ENCODE measurements at regions not wholly inside any gene's neighbourhood (a gene's known extent, or its start where the extent isn't known, plus 50 kb on each side); places are given as distances from the start of the nearest gene placed in this dataset.

DNA sequence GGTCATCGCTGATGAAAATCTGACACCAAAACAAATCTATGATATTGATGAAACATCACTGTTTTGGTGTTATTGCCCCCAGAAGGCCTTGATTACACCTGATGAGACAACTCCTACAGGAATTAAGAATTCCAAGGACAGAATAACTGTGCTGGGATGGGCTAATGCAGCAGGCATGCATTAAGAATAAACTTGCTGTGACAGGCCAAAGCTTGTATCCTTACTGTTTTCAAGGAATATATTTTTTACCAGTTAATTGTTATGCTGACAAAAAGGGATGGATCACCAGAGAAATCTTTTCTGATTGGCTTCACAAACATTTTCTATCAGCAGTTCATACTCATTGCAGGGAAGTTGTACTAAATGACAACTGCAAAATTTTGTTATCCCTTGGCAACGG lies 278.2 kb downstream of the IKZF2 start:
- no peak overlapping the region for H3K4me2 ChIP-seq (ENCODE audit: insufficient read depth, insufficient read length, low read length)
- Mint-ChIP-seq H3K27me3 (ENCODE audit: low read depth) (no peaks in the 10 kb centered on the region), H3K4me3 (no peak overlapping the region), H3K9me3 (peaks cover 15 to 25% of the 10 kb centered on the region in 2 experiments), H3K4me1 (no peaks in the 10 kb centered on the region), H3K27ac (no peak overlapping the region), H3K36me3 (ENCODE audit: insufficient read depth in 1 of 3, low read depth in 3 of 3) (peaks cover 0 to 12% (median 0%) of the 10 kb centered on the region in 3 experiments; a peak in 3 of 7 replicates)
- WGBS (ENCODE audit: extremely low coverage, insufficient read length, low lambda C conversion rate), result no CpG with 5 or more reads among the region's 2 CpGs
- no peak overlapping the region for H4K91ac ChIP-seq (ENCODE audit: insufficient read length, low read depth, low read length)
- H2BK5ac ChIP-seq (ENCODE audit: insufficient read length, low read length), result no peak overlapping the region
- no peak for DNase-seq
- H3K27ac ChIP-seq (ENCODE audit: insufficient read length, low read depth, low read length), result no peak overlapping the region
- H3K9me3 ChIP-seq (ENCODE audit: control insufficient read depth, low read depth, low read length), result no peaks in the 10 kb centered on the region
- no peaks in the 10 kb centered on the region for H3K23me2 ChIP-seq (ENCODE audit: insufficient read length, low read depth, low read length, poor library complexity, severe bottlenecking)
- no peak overlapping the region for H3K56ac ChIP-seq (ENCODE audit: insufficient read length, low read depth, low read length)
- H2BK20ac ChIP-seq (ENCODE audit: low read depth, low read length, poor library complexity, severe bottlenecking), result no peak overlapping the region
- H2BK15ac ChIP-seq (ENCODE audit: low read depth, low read length), result no peak overlapping the region
- no peaks in the 10 kb centered on the region for H3K27me3 ChIP-seq (ENCODE audit: insufficient read depth, low read length)
- H2BK12ac ChIP-seq (ENCODE audit: insufficient read length, low read depth, low read length), result no peak overlapping the region
- no peak overlapping the region for H3K9ac ChIP-seq (ENCODE audit: extremely low read depth, insufficient read length, low read length)
- H4K8ac ChIP-seq (replicated peaks; ENCODE audit: insufficient read length, low read depth, low read length), result no peak overlapping the region
- no peaks in the 10 kb centered on the region for H3K4me1 ChIP-seq (ENCODE audit: insufficient read depth, low read length)
- no peak overlapping the region for H3K23ac ChIP-seq (ENCODE audit: insufficient read length, low read depth, low read length)
- H2AFZ ChIP-seq (ENCODE audit: low read length), result no peak overlapping the region
- no peak overlapping the region for H3K4ac ChIP-seq (ENCODE audit: low read depth, low read length)
- H4K20me1 ChIP-seq (ENCODE audit: control insufficient read depth, insufficient read depth, insufficient read length), result no peaks in the 10 kb centered on the region
- H3K79me1 ChIP-seq (ENCODE audit: insufficient read depth, low read depth, low read length, poor library complexity, severe bottlenecking), result no peaks in the 10 kb centered on the region
- no peak overlapping the region for H3T11ph ChIP-seq (ENCODE audit: low read length)
- no peak overlapping the region for H3K18ac ChIP-seq (ENCODE audit: insufficient read length, low read depth, low read length)
- H3K14ac ChIP-seq (ENCODE audit: insufficient read depth, low read length), result no peak overlapping the region
- H4K5ac ChIP-seq (ENCODE audit: insufficient read length, low read depth, low read length), result no peak overlapping the region
- TF ChIP-seq, protein P1, sequence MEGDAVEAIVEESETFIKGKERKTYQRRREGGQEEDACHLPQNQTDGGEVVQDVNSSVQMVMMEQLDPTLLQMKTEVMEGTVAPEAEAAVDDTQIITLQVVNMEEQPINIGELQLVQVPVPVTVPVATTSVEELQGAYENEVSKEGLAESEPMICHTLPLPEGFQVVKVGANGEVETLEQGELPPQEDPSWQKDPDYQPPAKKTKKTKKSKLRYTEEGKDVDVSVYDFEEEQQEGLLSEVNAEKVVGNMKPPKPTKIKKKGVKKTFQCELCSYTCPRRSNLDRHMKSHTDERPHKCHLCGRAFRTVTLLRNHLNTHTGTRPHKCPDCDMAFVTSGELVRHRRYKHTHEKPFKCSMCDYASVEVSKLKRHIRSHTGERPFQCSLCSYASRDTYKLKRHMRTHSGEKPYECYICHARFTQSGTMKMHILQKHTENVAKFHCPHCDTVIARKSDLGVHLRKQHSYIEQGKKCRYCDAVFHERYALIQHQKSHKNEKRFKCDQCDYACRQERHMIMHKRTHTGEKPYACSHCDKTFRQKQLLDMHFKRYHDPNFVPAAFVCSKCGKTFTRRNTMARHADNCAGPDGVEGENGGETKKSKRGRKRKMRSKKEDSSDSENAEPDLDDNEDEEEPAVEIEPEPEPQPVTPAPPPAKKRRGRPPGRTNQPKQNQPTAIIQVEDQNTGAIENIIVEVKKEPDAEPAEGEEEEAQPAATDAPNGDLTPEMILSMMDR (conservative IDR thresholded peaks at IDR 0.05), result no peak
- H2BK120ac ChIP-seq (ENCODE audit: low read depth, low read length, poor library complexity, severe bottlenecking), result no peak overlapping the region
- H3K79me2 ChIP-seq (ENCODE audit: insufficient read depth, low read length), result no peaks in the 10 kb centered on the region
- H2AK5ac ChIP-seq (ENCODE audit: insufficient read length, low read length), result no peak overlapping the region
